Neuron (in vitro differentiated cells): ENCODE measurements at regions not wholly inside any gene's neighbourhood (a gene's known extent, or its start where the extent isn't known, plus 50 kb on each side); places are given as distances from the start of the nearest gene placed in this dataset.
"Not testable (repeated sequence)": the region's sequence is repeated elsewhere in the genome, so short reads cannot be mapped to it uniquely, and the experiment has no call there.

Experiments
- H2AFZ ChIP-seq: one replicate; pipeline ENCODE4 v1.6.1; 2013; ENCODE audit warnings: low read depth, mild to moderate bottlenecking, inconsistent platforms, low read length, moderate library complexity
- H3K27me3 ChIP-seq: one replicate; pipeline ENCODE4 v1.6.1; 2013; ENCODE audit warnings: low read length; ENCODE audit not compliant: insufficient read depth
- H3K36me3 ChIP-seq: one replicate; pipeline ENCODE4 v1.6.1; 2013; ENCODE audit warnings: low read length; ENCODE audit not compliant: insufficient read depth
- H3K4me1 ChIP-seq: one replicate; pipeline ENCODE4 v1.6.1; 2013; ENCODE audit warnings: low read length; ENCODE audit not compliant: insufficient read depth
- H3K4me3 ChIP-seq: 2 replicates; pipeline ENCODE4 v1.5.1; 2013; ENCODE audit warnings: mild to moderate bottlenecking, low read length, moderate library complexity
- H3K9me3 ChIP-seq: one replicate; pipeline ENCODE4 v1.6.1; 2013; ENCODE audit warnings: low read length

DNA sequence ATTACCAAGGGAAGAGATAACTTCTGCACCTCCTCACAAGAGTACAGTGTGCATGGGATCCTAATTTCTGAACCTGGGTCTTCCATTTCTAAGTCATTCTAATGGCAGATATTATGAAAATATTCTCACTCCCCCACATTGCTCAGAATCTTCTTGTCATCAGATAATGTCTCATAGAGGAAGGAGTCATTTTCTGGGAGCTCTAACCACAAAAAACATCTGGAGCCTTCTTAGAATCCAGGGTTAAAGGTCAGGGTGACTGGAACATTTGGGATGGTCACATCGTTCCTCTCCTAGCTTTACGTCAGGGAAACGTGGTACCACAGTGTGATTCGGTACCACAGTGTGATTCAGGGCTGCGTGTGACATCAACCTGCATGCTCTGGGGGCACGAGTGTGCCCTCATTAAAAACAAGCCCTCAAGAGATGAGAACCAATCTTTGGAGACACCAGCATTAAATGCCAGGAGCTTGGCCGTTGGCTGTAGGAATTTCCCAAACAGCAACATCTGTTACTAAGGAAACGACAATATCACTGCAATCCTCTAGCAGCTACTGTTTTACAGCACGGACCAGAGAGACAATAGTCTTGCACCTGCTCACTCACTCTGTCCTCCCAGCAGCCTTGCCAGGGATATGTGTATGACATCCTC, 179.1 kb downstream of the PSMG1 start:
- H3K4me1 ChIP-seq = no peaks in the 10 kb centered on the region
- no peaks in the 10 kb centered on the region for H3K9me3 ChIP-seq
- H2AFZ ChIP-seq = no peak overlapping the region
- H3K27me3 ChIP-seq = no peaks in the 10 kb centered on the region
- no peaks in the 10 kb centered on the region for H3K36me3 ChIP-seq
- H3K4me3 ChIP-seq = no peak overlapping the region

DNA sequence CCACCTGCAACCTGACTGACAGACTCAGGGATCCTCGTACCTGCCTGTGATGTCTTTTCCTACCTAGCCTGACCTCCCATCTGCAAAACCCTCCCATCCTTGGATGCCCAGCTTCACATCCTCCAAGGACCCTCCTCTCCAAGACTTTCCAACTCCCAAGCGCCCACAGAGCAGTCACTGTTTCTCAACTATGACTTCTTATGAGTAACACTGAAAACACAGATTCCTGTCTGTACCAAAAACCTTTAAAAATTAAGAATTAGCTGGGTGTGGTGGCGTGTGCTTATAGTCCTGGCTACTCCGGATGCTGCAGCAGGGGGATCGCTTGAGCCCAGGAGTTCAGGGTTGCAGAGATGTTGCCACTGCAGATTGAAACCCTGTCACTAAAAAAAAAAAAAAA, 181.9 kb downstream of the PSMG1 start:
- H2AFZ ChIP-seq = no peak overlapping the region
- H3K4me3 ChIP-seq = no peak overlapping the region
- H3K9me3 ChIP-seq = no peaks in the 10 kb centered on the region
- H3K36me3 ChIP-seq = no peaks in the 10 kb centered on the region
- no peaks in the 10 kb centered on the region for H3K27me3 ChIP-seq
- H3K4me1 ChIP-seq = no peaks in the 10 kb centered on the region

DNA sequence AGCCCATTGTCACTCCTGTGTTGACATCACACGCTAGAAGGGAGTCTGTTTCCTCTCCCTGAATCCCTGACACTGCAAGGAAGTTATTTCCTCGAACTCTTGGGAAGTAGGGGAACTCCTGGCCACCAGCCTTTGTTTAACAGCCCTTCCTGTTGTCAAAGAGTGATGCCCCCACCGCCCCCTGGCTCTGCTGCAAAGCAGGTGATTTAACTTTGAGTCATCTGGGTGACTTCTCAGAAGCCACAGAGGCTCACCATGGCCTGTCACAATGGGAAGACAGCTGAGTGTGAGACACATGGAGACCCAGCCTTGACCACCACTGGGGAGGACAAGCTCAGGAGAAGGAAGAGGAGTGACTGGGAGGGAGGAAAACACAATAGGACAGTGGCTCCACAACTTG, 182.8 kb downstream of the PSMG1 start:
- H3K36me3 ChIP-seq = no peaks in the 10 kb centered on the region
- H3K4me1 ChIP-seq = no peaks in the 10 kb centered on the region
- no peak overlapping the region for H3K4me3 ChIP-seq
- no peaks in the 10 kb centered on the region for H3K9me3 ChIP-seq
- no peak overlapping the region for H2AFZ ChIP-seq
- no peaks in the 10 kb centered on the region for H3K27me3 ChIP-seq

DNA sequence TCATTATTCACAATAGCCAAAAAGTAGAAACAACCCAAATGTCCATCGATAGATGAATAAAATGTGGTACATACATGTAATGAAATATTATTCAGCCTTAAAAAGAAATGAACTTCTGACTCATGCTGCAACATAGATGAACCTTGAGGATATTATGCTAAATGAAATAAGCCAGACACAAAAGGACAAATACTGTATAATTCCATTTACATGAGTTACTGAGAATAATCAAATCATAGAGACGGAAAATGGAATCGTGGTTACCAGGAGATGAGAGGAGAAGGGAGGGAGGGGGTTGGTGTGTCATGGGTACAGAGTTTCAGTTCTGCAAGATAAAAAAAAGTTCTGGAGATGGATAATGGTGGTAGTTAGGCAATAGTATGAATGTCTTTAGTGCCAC, 184.1 kb downstream of the PSMG1 start:
- H3K9me3 ChIP-seq = no peaks in the 10 kb centered on the region
- H3K27me3 ChIP-seq = no peaks in the 10 kb centered on the region
- H3K36me3 ChIP-seq = no peaks in the 10 kb centered on the region
- H2AFZ ChIP-seq = no peak overlapping the region
- no peak overlapping the region for H3K4me3 ChIP-seq
- no peaks in the 10 kb centered on the region for H3K4me1 ChIP-seq

DNA sequence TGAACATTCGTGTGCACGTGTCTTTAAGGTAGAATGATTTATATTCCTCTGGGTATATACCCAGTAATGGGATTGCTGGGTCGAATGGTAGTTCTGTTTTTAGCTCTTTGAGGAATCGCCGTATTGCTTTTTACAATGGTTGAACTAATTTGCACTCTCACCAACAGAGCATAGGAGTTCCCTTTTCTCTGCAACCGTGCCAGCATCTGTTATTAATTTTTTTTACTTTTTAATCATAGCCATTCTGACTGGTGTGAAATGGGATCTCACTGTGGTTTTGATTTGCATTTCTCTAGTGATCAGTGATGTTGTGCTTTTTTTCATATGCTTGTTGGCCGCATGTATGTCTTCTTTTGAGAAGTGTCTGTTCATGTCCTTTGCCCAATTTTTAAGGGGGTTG, 185.0 kb downstream of the PSMG1 start:
- H2AFZ ChIP-seq, H3K4me1 ChIP-seq, H3K9me3 ChIP-seq, H3K36me3 ChIP-seq, H3K4me3 ChIP-seq, H3K27me3 ChIP-seq: not testable (repeated sequence)

DNA sequence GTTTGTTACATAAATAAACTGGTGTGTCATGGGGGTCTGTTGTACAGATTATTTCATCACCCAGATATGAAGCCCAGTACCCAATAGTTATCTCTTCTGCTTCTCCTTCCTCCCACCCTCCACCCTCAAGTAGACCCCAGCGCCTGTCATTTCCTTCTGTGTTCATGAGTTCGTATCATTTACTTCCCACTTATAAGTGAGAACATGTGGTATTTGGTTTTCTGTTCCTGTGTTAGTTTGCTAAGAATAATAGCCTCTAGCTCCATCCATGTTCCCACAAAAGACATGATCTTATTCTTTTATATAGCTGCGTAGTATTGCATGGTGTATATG, 185.4 kb downstream of the PSMG1 start:
- not testable (repeated sequence) for H3K4me1 ChIP-seq, H2AFZ ChIP-seq, H3K36me3 ChIP-seq, H3K4me3 ChIP-seq, H3K9me3 ChIP-seq, H3K27me3 ChIP-seq

DNA sequence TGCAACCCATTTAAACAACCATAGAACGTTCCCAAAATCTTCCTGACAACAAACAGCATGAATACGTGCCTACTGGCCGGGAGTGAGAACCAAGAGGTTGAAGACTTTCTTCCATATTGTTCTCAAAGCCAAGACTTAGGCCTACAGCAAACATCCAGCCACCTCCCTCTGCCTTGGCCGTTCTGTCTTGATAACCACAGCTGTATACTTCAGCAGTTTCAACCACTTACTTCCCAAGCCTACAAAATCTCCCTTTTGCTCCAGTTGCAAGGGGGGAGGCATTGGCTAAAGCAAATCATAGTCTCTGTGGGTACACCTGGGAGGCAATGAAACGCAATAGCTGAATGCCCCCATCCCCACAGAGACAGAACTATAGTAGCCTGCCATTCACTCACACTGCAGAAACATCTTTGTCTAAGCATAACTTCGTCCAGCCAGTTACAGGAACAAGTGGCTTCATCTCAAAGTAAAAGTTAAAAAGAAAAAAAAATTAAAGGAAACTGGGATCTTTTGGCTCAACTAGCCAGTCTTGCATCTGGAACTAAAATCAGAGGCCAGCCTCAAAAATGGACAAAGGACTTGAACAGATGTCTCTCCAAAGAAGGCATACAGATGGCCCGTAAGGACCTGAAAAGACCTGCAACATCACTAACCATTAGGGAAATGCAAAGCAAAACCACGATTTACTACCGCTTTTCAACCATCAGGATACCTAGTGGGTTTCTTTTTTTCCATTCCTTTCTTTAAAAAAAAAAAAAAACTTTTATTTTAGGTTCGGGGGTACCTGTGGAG, 186.0 kb downstream of the PSMG1 start:
- no peak overlapping the region for H3K4me3 ChIP-seq
- H3K4me1 ChIP-seq = peaks cover 8% of the 10 kb centered on the region
- H3K9me3 ChIP-seq = no peaks in the 10 kb centered on the region
- H2AFZ ChIP-seq = no peak overlapping the region
- no peaks in the 10 kb centered on the region for H3K36me3 ChIP-seq
- H3K27me3 ChIP-seq = no peaks in the 10 kb centered on the region

DNA sequence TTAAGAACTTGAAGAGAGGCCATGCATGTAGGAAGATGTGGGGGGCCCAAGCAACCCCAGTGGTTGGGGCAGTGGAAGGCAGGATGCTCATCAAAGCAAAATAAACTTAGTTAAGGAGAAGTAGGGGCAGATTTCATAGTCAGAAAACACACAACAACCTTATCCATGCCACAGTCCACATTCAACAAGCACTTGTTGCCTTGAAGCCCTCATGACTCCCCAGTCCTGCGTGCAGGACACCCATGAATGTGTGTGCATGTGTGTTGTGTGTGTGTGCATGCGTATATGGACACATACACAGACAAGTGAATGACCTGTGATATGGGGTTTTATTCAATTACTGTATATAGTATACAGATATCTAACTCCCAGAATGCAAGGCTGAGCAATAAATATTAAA, 186.9 kb downstream of the PSMG1 start:
- Histone ChIP-seq H3K36me3 (no peaks in the 10 kb centered on the region), H3K4me1 (peaks cover 10% of the 10 kb centered on the region), H2AFZ (no peak overlapping the region), H3K4me3 (no peak overlapping the region), H3K9me3 (no peaks in the 10 kb centered on the region), H3K27me3 (no peaks in the 10 kb centered on the region)

DNA sequence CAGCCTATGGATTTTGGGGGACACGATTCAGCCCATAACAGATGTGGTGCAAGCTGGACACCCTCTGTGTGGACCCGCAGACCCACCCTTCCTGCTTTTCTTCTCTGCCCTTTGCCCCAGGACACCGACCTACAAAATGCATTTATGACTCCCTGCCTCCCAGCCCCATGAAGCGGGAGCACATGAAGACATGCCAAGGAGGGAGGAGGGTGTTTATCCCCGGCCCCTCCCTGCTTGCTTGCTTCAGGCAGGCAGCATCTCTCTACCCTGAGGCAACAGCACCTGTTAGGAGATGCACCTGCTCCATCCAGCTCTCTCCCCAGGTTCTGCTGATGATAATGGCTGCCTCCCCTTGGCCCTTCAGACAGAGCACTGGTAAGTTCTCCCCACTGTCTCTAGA, 187.5 kb downstream of the PSMG1 start:
- Histone ChIP-seq H3K4me3 (no peak overlapping the region), H3K9me3 (no peaks in the 10 kb centered on the region), H2AFZ (no peak overlapping the region), H3K4me1 (peaks cover 12% of the 10 kb centered on the region), H3K27me3 (no peaks in the 10 kb centered on the region), H3K36me3 (no peaks in the 10 kb centered on the region)

DNA sequence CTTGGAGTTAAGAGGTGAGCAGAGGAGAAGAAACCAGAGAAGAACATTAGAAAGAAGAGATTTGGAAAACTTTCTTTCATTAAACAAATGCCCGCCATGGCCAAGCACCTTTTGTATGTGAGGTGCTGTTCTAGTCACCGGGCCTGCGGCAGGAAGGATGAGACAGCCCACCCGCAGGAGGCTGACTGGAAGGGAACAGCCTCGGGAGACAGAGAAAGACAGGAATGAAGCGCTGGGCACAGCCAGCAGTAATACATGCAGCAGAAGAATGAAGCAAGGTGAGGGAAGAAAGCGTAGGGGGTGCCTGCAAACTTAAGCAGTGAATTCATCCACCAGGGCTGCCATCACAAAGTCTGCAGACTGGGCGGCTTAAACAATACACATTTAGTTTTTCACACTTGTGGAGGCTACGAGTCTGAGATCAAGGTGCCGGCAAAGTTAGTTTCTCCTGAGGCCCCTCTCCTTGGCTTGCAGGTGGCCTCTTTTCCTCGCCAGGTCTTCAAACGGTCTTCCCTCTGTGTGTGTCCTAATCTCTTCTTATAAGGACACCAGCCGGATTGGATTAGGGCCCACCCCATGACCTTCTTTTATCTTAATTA, 188.1 kb downstream of the PSMG1 start:
- H3K27me3 ChIP-seq = no peaks in the 10 kb centered on the region
- no peak overlapping the region for H2AFZ ChIP-seq
- no peaks in the 10 kb centered on the region for H3K36me3 ChIP-seq
- no peaks in the 10 kb centered on the region for H3K9me3 ChIP-seq
- H3K4me1 ChIP-seq = peaks cover 17% of the 10 kb centered on the region
- H3K4me3 ChIP-seq = no peak overlapping the region

DNA sequence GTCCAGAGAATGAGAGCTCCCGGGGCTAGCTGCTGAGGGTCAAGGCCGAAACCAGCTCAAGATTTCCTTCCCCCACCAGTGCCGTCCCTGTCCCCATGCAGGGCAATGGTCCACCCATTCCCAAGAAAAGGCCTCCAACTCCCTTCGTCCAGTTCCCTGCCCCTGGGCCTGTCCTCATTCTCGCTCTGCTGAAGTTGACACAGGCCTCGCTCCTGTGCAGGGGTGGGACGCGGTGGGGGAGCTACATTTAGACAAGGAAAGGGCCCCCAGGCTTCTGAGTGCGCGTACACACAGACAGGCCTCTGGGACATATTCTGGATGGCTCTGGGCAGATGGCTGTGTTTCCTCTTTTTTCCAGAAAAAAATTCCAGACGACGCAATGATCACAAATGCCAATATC, 188.3 kb downstream of the ETS2 start:
- no peak overlapping the region for H2AFZ ChIP-seq

DNA sequence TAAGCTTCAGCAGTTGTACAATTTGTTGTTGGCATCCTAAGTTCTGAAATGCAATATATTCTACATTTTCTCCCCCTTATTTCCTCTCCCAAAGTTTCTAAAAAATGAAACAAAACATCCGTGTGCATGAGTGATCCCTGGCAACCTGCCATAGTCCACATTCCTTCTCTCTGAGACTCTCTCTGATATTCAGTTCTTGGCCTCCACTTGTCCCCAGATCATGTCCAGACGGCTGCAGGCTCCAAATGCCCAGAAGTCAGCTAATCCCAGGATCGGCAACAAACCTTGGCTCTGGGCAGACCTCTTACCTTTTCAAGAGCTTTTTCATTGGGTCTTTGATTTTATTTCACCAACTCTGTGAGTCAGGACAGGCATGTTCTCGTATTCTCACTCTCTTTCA, 187.8 kb downstream of the ETS2 start:
- H3K36me3 ChIP-seq = no peaks in the 10 kb centered on the region
- H3K9me3 ChIP-seq = no peaks in the 10 kb centered on the region
- no peak overlapping the region for H3K4me3 ChIP-seq
- peaks cover 28% of the 10 kb centered on the region for H3K4me1 ChIP-seq
- H2AFZ ChIP-seq = no peak overlapping the region
- H3K27me3 ChIP-seq = peaks cover 5% of the 10 kb centered on the region

More for the DNA sequence above, 188.3 kb downstream of the ETS2 start:
- H3K9me3 ChIP-seq = no peaks in the 10 kb centered on the region
- no peak overlapping the region for H3K4me3 ChIP-seq
- H3K36me3 ChIP-seq = no peaks in the 10 kb centered on the region
- peaks cover under 1% of the 10 kb centered on the region for H3K27me3 ChIP-seq
- H3K4me1 ChIP-seq = peaks cover 25% of the 10 kb centered on the region

DNA sequence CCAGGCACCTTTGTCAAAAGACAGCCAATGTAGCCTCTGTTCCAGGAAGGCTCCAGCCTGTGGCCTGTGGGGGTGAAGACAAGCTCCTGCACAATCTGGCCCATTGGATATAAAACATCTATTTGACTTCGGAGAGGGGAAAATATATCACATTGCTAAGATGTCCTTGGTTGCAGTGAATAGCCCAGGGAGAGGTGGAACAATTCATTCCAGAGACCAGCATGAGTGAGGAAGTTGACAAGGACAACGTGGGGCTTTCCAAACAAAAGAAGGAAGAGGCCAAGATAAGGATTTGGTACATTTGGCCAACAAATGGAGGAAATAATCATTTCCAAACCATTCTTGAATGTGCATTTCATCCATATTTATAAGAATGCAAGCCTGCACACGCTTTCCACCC, 187.0 kb downstream of the ETS2 start:
- peaks cover 6% of the 10 kb centered on the region for H3K27me3 ChIP-seq
- peaks cover 37% of the 10 kb centered on the region for H3K4me1 ChIP-seq
- H3K36me3 ChIP-seq = no peaks in the 10 kb centered on the region
- no peaks in the 10 kb centered on the region for H3K9me3 ChIP-seq
- H3K4me3 ChIP-seq = no peak overlapping the region
- H2AFZ ChIP-seq = no peak overlapping the region
